Glutamatergic neuron (in vitro differentiated cells): ENCODE measurements at regions not wholly inside any gene's neighbourhood (a gene's known extent, or its start where the extent isn't known, plus 50 kb on each side); places are given as distances from the start of the nearest gene placed in this dataset.

Experiments used
- DNase-seq: peaks from one replicate; pipeline ENCODE4 v3.0.0; 2022
- H3K27ac Mint-ChIP-seq: one replicate; pipeline ENCODE4 v1.8.0; 2020; ENCODE audit warnings: mild to moderate bottlenecking, mixed read lengths, inconsistent platforms; ENCODE audit not compliant: unreplicated experiment
- H3K27me3 Mint-ChIP-seq: one replicate; pipeline ENCODE4 v1.8.0; 2020; ENCODE audit warnings: mild to moderate bottlenecking, moderate library complexity, mixed read lengths, inconsistent platforms; ENCODE audit not compliant: unreplicated experiment
- H3K36me3 Mint-ChIP-seq: one replicate; pipeline ENCODE4 v1.8.0; 2020; ENCODE audit warnings: mild to moderate bottlenecking, mixed read lengths, inconsistent platforms; ENCODE audit not compliant: unreplicated experiment
- H3K4me1 Mint-ChIP-seq: one replicate; pipeline ENCODE4 v1.8.0; 2020; ENCODE audit warnings: mild to moderate bottlenecking, low read depth, mixed read lengths, inconsistent platforms; ENCODE audit not compliant: unreplicated experiment
- H3K4me3 Mint-ChIP-seq: one replicate; pipeline ENCODE4 v1.8.0; 2020; ENCODE audit warnings: mild to moderate bottlenecking, mixed read lengths, inconsistent platforms; ENCODE audit not compliant: unreplicated experiment
- H3K9me3 Mint-ChIP-seq: one replicate; pipeline ENCODE4 v1.8.0; 2020; ENCODE audit warnings: mild to moderate bottlenecking, moderate library complexity, mixed read lengths, inconsistent platforms; ENCODE audit not compliant: unreplicated experiment
- TF ChIP-seq, protein P1 (sequence below): fragments of 200-600 bp; sonication (generic); IDR thresholded peaks from one replicate; pipeline ENCODE4 v1.5.0; 2021; ENCODE audit not compliant: partially characterized antibody, unreplicated experiment

DNA sequence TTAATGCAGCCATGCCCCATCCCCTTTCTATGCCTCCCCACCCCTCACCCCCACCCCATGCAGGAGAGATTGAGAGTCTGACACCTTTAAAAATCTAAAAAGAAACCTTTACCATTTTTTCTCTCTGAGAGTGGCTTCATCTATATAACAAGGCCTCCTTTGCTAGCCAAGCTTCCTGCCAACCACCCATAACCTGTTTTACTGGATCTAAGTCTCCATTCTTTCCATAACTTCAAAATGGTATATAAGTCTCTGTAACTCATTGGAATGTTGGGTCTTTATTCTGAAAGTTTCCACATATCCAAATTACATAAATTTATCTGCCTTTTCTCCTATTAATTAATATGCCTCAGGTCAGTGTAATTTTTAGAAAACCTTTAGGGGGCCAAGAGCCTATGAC lies 1174.0 kb downstream of the MAT2B start:
- Mint-ChIP-seq H3K36me3 (no peaks in the 10 kb centered on the region), H3K27me3 (no peaks in the 10 kb centered on the region), H3K9me3 (peaks cover 1% of the 10 kb centered on the region), H3K27ac (no peak overlapping the region), H3K4me1 (no peaks in the 10 kb centered on the region), H3K4me3 (no peak overlapping the region)
- TF ChIP-seq, protein P1, sequence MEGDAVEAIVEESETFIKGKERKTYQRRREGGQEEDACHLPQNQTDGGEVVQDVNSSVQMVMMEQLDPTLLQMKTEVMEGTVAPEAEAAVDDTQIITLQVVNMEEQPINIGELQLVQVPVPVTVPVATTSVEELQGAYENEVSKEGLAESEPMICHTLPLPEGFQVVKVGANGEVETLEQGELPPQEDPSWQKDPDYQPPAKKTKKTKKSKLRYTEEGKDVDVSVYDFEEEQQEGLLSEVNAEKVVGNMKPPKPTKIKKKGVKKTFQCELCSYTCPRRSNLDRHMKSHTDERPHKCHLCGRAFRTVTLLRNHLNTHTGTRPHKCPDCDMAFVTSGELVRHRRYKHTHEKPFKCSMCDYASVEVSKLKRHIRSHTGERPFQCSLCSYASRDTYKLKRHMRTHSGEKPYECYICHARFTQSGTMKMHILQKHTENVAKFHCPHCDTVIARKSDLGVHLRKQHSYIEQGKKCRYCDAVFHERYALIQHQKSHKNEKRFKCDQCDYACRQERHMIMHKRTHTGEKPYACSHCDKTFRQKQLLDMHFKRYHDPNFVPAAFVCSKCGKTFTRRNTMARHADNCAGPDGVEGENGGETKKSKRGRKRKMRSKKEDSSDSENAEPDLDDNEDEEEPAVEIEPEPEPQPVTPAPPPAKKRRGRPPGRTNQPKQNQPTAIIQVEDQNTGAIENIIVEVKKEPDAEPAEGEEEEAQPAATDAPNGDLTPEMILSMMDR = no peak
- DNase-seq = no peak

DNA sequence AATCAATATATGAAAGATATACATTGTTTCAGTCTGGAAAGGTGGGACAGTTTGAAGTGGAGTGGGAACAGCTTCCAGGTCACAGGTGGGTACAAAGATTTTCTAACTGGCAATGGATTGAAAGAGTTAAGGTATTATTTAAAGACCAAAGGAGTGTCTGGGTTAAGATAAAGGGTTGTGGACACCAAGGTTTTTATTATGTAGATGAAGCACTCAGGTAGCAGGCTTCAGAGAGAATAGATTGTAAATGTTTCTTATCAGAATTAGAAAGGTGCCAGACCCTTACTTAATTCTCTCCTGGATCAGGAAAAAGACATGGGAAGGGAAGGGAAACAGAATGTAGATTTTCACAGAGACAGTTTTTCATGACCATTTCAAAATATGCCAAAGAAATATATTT lies 1174.8 kb downstream of the MAT2B start:
- H3K4me3 Mint-ChIP-seq = no peak overlapping the region
- no peak overlapping the region for H3K27ac Mint-ChIP-seq
- no peaks in the 10 kb centered on the region for H3K4me1 Mint-ChIP-seq
- no peaks in the 10 kb centered on the region for H3K36me3 Mint-ChIP-seq
- DNase-seq = no peak
- H3K27me3 Mint-ChIP-seq = no peaks in the 10 kb centered on the region
- TF ChIP-seq, protein P1 = no peak
- H3K9me3 Mint-ChIP-seq = peaks cover 1% of the 10 kb centered on the region

DNA sequence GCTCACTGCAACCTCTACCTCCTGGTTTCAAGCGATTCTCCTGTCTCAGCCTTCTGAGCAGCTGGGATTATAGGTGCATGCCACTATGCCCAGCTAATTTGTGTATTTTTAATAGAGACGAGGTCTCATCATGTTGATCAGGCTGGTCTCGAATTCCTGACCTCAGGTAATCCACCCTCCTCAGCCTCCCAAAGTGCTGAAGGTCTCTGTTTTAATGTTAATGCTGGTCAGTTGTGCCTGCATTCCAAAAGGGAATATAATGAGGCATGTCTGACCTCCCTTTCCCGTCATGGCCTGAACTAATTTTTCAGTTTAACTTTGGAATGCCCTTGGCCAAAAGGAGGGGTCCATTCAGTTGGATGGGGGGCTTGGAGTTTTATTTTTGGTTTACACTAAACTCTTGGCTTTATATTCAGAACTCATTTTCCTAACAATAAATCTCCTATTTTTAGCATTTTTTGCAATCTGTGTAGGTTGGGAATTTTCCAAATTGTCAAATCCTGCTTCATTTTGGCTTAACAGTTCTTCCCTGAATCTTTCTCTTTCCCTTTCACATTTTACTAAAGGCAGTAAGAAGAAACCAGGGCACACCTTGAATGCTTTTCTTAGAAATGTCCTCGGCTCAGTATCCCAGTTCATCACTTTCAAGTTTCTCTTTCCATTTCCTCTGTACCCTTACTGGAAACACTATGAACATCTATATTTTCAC lies 1175.5 kb downstream of the MAT2B start:
- TF ChIP-seq, protein P1 = no peak
- no peak for DNase-seq
- H3K27me3 Mint-ChIP-seq = no peaks in the 10 kb centered on the region
- no peak overlapping the region for H3K4me3 Mint-ChIP-seq
- no peaks in the 10 kb centered on the region for H3K36me3 Mint-ChIP-seq
- H3K27ac Mint-ChIP-seq = no peak overlapping the region
- peaks cover 1% of the 10 kb centered on the region for H3K9me3 Mint-ChIP-seq
- no peaks in the 10 kb centered on the region for H3K4me1 Mint-ChIP-seq

DNA sequence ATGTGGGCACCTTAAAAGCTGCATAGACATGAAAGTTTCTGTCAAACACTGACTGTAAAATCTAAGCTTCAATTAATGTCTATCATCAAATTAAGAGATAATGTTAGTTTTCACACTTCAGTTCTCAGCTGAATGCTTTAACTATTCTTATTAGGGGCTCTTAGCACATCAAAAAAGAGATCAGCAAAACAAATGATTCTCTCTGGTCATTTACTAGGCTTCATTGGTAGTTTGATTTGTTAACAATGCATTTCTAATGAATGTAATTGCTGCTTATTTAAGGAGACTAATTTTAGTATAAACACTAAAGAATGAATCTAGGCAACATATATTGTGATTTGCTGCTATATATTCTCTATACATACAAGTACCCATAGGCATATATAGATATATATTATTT lies 1182.0 kb downstream of the MAT2B start:
- TF ChIP-seq, protein P1 = no peak
- no peaks in the 10 kb centered on the region for H3K9me3 Mint-ChIP-seq
- H3K36me3 Mint-ChIP-seq = no peaks in the 10 kb centered on the region
- no peaks in the 10 kb centered on the region for H3K4me1 Mint-ChIP-seq
- no peak overlapping the region for H3K27ac Mint-ChIP-seq
- H3K4me3 Mint-ChIP-seq = no peak overlapping the region
- H3K27me3 Mint-ChIP-seq = no peaks in the 10 kb centered on the region
- DNase-seq = no peak

DNA sequence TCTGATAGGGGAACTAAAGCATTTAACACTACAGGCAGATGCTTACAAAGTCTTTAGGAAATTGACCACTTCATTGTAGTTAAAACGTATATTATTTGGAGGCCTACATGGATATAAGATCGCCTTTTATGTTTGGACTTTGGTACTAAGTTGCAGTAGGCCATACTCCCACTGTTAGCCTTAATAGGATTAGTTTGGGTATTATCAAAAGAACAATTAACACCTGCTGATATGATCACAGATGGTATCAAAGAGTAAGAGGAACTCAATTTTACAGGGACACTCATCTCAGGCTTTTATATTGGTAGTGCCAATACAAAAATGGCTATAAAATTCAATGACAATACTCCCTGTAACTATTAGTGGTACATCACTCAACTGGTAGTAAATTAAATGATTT lies 1183.0 kb downstream of the MAT2B start:
- no peaks in the 10 kb centered on the region for H3K27me3 Mint-ChIP-seq
- no peak overlapping the region for H3K27ac Mint-ChIP-seq
- H3K36me3 Mint-ChIP-seq = no peaks in the 10 kb centered on the region
- H3K4me1 Mint-ChIP-seq = no peaks in the 10 kb centered on the region
- TF ChIP-seq, protein P1 = no peak
- H3K9me3 Mint-ChIP-seq = no peaks in the 10 kb centered on the region
- H3K4me3 Mint-ChIP-seq = no peak overlapping the region
- DNase-seq = no peak
